GM18502 (cell line): ENCODE measurements at regions not wholly inside any gene's neighbourhood (a gene's known extent, or its start where the extent isn't known, plus 50 kb on each side); places are given as distances from the start of the nearest gene placed in this dataset.

Source experiments
- ATAC-seq: cut with Tn5 transposase; IDR thresholded peaks from one replicate; pipeline ENCODE4 v1.9.1; 2021; ENCODE audit warnings: mild to moderate bottlenecking; ENCODE audit not compliant: unreplicated experiment, poor library complexity

DNA sequence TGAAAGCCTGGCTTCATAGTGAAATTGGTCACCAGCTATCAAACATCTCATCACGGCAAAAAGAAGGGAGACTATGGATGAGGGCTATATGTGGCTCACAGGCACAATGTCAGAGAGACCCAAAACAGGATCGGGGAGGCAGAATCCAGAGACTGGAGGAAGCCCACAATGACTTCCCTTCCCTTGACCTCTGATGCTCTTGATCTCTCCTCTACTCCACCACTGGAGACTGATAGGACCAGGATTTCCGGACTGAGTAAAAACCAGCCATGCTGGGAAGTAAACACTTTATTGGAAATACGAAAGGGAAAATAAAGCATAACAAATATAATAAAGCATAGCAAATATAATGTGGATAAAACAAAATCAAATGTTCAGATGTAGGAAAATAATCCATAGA is 597.3 kb downstream of the UTRN start:
- no peak for ATAC-seq

DNA sequence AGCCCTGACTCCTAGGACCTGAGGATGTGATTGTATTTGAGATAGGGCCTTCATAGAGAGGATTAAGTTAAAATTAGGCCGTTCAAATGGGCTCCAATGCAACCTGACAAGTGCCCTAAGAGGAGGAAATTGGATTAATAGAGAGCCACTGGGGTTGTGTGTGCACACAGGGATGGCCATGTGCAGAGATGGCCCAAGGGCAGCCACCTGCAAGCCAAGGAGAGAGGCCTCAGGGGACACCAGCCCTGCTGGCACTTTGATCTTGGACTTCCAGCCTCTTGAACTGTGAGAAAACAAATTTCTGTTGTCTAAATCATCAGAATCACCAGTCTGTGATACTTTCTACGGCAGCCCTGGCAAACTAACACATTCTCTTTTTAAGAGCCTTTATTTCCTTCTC is 598.8 kb downstream of the UTRN start:
- ATAC-seq: no peak

DNA sequence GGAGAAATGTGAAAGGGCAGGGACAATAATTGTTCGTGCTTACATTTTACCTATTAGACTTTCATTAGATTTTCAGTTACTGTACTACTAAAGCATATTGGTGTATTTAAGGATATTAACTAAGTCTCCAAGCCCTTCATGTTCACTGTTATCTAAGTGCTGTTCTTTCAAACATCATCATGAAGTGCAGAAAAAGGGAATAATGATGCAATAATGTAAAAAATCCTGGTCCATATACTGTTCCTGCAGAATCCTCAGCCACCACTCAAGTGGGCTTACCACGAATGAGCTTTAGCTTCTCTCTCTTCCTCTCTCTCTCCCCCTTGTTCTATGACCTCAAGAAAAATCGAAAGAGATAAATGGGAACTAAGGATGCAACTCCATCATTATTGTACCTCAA is 600.7 kb downstream of the UTRN start:
- no peak for ATAC-seq

DNA sequence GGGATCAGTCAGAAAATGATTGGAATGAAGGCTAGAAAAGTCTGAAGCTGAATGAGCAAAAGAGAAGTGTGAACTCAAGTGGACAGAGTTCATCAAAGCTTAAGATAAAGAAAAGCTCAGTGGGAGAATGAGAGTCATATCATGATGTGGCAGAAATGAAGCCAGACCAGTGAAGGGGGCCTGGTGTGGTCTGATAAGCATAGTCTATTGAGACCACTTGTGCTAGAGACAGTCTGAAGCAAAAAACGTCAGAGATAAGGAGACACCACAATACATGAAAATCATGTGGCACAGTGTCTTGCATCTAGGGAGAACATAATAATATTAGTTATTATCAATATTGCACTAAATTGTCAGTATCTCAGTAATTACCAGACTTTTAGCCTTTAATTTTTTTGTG is 601.5 kb downstream of the UTRN start:
- ATAC-seq: no peak

DNA sequence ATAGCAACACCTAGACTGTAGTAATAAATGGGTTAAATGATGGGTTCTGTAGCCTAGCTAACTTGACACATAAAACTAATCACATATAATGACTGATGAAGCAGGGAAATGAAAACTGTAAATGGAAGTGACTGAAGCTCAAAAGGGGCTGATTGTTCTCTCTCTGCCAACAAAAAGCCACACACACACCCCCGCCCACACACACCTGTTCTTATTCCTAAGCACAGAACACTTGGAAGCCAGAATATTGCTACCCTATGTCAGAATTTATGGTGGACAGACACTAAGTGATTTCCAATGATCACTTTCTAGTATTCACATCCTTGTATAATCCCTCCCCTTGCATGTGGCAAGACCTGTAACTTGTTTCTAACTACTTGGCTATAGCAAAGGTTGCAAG is 603.5 kb downstream of the UTRN start:
- no peak for ATAC-seq

DNA sequence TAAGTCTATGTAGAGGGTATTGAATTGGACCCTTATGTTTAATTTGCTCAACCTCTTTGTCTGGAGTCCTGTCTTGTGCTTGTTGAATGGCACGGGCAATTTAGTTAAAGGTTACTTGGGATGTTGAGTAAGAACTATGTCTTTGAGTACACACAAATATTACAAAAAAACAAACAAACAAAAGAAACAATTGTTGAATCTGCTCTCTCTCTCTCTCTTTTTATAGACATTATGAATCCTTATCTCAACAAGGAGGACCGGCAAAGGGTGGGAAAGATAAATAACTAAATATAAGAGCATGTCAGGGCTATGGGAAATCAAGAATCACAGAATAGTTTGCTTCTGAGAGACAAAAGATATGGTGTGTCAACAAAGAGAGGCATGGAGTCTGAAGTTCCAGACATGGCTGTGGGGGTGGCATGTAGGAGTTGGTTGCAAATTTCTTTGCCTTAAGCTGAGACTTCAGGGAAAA is 608.6 kb downstream of the UTRN start:
- no peak for ATAC-seq

DNA sequence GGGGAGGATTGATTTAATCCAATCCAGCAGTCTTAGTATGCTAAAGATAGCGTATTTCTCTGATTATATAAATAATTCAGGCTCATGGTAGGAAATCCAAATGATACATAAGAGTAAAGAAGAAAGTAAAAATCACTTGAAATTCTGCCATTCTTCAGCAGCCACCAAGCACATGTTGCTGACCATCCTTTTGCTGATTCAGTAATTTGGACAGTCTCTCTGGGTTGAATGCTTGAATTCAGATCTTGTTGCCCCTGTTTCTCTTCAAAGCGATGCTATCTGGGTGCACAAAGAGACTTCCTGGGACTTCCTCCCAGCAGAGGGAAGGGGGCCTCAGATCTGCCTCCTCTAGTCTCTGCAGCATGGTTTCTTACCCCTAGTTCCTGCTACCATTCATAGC is 609.1 kb downstream of the UTRN start:
- ATAC-seq: no peak

DNA sequence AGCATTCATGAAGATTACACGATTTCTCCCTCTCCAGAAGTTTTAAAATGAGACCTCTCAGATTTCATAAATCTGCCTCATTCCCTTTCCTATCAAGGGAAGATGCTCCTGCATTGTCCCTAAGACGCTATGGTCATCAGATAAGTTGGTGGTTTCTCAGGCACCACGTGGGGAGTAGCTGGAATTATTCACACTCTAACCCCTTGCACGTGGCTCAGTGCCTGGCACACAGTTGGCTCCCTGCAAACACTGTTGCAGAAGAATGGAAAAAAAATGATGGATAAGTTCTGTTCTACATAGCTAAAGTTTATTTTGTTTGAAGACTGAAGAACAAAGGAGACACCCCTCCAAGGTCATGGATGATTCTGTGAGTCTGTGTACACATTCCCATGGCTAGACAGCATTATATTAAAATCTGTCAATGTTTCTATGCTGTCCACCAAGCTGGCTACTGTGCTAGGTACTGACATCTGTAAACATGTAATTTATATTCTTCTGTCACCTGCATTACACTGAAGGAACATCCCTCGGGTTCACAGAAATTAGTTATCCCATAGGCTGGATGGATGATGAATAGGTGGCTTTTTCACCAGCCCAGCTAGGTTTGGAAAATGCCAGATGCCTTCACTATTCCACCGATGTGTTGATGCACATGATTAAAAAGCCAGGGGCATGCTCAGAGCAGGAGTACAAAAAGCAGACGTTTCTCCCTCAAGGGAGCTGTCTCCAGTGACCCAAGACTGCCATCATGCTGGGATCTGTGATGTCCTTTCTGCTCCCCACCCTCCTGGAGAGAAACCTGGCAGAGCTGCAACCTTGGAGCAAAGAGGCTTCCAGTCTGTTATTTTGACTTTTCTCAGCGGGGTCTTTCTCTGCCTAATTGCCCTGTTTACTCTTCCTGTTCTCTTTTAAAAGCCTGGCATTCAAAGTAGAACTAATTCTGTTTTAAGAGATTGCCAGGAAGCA is 610.5 kb downstream of the UTRN start:
- ATAC-seq: no peak

DNA sequence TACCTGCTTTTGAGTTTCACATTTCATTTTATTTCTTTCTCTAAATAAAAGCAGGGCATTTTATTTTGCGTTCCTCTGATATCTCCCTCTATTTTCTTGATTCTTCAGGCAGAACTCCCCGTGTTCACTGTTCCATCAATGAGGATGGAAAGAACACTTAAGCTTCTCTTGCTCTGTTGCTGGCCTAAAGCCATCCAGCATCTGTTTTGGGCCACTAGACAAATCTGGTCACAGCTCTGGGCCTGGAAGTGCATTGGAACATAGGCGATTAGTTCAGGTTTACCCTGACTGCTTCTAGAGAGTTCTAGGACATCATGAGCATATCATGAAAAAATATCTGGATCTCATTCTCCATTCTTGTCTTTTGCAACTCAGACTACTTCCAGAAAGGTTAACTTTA is 611.2 kb downstream of the UTRN start:
- ATAC-seq: no peak

DNA sequence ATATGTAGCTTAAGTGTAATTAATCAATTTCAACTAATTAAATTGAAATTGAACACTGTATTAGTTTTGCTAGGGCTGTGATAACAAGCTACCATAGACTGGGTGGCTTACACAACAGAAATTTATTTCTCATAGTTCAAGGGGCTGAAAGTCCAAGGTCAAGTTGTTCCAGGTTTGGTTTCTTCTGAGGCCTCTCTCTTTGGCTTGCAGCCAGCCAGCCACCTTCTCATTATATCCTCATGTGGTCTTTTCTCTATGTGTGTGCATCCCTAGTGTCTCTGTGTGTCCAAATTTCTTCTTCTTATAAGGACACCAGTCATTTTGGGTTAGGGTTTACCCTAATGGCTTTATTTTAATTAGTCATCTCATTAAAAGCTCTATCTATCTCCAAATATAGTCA is 611.7 kb downstream of the UTRN start:
- ATAC-seq: no peak

DNA sequence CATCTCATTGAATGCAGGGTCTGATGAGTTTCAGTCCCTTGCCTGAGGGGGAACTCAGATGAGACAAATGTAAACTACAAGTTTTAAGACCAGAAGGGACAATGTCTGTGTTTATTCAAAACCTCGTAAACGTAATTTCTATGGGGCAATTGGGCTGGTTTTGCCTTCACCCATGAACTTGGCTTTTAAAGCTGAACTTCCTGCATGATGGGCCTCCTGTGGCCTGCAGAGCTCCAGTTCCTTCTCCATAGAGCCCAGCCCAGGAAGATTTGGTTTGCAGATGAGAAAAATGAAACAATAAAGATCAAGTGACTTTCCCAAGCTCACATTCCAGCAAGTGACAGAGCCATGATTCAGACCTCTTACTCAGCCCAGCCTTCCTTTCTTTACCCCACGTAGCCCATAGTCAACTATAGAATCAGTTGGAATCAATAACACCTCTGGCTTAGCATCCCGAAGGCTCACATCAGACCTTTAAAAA is 612.3 kb downstream of the UTRN start:
- no peak for ATAC-seq

DNA sequence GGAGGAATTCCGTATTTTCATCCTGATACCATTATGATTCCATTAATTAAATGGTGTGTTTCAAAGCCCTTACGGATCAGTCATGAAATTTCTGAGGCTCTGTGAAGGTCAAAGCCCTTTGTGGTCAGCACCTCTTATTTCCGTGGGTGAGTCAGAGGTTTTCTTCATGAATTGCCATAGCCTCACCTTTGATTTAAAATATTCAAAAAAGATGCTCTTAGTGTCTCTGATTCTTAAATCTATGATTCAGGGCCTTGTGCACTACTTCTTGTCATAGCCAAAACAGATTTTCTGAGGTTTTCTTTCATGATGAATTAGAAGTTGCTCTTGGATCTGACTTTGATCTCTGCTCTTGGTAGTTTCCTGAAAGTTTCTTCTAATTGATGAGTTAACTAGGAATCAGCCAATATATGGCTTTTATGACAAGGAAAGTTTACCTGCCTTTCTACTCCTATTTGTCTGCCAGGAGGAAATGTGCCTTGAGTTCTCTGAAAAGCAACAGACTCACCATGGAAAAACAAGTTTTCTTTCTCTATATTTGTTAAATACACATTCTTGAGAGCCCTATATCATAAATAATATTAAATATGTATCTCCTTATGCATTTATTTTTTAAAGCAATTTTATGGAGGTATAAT is 613.0 kb downstream of the UTRN start:
- ATAC-seq: no peak

DNA sequence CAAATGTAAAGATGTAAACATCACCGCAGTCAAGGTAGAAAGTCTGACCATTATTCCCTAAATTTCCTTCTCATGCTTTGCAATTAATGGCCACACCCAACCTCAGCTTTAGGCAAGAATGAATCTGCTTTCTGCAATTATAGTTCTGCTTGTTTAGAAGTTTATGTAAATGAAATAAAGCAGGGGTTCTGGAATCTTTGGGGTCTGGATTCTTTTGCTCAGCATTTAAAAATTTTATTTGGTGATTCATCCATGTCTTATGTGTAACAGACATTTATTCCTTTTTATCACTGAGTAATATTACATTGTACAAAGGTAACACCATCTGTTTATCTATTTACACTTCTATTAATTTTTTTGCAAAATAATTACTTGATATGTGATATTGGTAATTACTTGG is 613.6 kb downstream of the UTRN start:
- ATAC-seq: no peak

DNA sequence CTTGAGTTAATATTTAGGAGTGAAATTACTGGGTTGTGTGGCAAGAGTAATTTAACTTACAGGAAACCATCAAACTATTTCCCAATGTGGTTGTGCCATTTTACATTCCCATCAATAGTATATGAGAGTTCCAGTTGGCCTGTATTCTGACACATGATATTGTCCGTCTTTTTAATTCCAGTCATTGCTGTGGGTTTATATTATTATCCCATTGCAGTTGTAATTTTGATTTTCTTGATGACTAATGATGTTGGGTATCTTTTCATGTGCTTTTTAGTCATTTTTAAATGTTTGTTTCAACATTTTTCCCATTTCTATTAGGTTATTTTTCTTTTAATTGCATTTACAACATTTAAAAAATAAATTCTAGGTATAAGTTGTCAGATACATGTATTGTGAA is 614.0 kb downstream of the UTRN start:
- no peak for ATAC-seq

DNA sequence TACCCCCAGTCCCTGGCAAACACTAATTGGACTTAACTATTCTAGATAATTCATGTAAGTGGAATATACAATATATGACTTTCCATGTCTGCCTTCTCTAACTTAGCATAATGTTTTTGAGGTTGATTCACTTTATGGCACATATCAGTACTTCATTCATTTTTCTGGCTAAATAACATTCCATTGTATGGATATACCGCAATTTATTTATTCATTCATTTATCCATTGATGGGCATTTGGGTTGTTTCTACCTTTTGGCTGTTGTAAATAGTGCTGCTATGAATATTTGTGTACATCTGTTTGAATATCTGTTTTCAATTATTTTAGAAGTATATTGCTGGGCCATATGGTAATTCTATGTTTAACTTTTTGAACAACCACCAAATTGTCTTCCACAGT is 616.3 kb downstream of the UTRN start:
- ATAC-seq: no peak

DNA sequence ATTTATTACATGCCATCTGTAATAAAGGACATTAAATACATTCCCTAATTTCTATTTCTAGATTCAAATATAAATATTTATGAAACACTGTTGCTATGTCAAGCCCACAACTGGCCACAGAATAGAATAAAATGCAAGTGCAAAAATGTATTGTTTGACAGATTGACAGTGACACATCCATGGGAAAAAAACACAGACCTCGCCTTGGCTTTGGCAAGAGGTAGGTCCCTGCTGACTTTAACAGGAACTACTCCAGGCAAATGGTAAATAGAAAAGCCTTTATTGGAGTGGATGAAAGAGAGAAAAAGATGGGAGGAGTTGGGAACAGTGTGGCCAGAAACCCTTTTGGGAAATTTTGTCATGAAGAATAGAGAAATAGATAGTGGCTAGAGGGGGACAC is 622.9 kb downstream of the UTRN start:
- no peak for ATAC-seq

DNA sequence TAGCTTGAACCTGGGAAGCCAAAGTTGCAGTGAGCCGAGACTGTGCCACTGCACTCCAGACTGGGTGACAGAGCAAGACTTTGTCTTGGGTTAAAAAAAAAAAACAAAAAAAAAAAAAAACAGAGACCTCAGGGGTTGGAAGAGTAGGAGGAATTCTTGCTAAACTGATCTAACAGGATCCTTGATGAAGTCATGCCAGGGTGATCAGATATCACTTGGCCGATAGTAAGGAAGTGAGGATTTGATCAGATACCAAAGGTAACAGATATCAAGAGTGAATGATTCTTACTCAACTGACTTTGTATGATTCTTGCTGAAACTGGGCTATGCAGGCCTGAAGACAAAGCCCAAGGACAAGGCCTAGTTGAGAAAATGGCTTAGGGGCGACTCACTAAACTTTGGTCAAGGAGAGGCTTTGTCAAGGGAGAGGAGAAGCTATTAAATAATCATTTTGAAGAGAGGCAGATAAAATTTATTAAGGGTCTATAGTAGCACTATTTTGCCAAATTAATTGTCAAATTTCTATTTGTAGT is 624.7 kb downstream of the UTRN start:
- ATAC-seq: no peak

DNA sequence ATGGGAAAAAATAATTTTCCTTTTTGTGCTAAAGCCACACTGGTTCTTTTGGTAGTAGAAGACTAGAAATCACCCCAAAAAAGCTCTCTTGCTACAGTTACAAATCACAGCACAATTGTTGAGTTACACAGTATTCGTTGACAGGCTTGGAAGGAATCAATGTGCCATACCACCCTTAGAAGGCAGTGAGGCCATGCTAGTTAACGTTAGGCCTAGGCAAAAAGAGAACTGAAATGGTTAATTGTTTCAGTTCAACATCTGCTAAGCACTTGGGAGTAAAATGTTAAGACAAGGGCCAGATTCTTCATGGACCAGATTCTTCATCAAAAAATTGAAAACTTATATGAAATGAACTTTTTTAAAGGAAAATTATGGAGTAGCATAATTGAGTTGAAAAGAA is 626.2 kb downstream of the UTRN start:
- ATAC-seq: peak; percentile 52

DNA sequence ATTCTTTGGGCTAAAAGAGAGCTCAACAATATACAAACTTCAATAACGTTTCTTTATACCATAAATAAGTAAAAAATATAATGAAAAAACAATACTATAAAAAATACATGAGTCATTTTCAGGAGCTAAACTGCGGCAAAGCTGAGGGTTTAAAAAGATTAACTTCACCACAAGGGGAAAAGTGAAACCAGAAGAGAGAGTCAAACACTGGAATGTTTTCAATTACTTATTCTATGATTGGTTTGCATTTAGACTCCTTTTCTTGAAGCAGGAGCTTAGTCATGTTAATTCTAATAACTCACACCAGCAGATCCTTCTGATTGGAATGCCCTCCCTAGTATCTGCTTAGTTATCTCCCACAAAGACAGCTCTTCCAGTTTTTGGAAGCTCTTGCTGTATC is 627.3 kb downstream of the UTRN start:
- ATAC-seq: no peak

DNA sequence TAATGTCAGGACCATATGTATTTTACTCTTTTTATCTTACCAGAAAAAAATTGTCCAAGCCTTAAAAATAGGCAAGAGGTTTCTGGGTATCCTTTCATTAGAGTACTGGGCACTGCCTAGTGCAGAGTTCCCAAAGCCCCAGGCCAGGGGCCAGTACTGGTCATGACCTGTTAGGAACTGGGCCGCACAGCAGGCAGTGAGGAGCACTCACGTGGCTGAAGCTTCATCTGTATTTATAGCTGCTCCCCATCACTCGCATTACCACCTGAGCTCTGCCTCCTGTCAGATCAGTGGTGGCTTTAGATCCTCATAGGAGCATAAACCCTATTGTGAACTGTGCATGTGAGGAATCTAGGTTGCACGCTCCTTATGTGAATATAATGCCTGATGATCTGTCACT is 632.9 kb downstream of the UTRN start:
- no peak for ATAC-seq

DNA sequence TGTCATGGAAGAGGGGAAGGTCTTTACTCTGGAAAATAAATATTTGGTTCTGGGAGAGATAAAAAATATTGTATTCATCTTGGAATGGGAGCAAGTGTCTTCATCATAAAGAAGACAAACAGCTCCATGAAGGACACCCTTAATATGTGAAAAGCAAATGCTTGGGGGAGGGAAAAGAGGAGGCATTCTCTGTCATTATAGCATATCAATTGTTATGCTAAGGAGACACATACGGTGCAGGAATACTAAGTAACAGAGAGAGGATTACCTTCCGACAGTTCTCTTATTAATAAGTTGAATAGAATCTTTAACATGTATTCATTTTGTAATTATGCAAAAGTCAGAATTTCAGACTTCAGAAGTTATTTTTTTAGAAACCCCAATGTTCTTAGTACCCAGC is 634.4 kb downstream of the UTRN start:
- no peak for ATAC-seq
